Cardiac septum (tissue), 1 donor: ENCODE measurements at regions not wholly inside any gene's neighbourhood (a gene's known extent, or its start where the extent isn't known, plus 50 kb on each side); places are given as distances from the start of the nearest gene placed in this dataset.

Source experiments
- DNase-seq: peaks from one replicate; pipeline ENCODE4 v3.0.0-alpha.2; 2020; ENCODE audit warnings: low spot score
- intact Hi-C: fragments of 100-400 bp; cut with DNase I; formaldehyde crosslinking; loops from one replicate; pipeline ENCODE4 v1.14.0; 2022
- donor health status: DM: no; HTN: no; CAD: no.

- intact Hi-C loops = no loop called here
- no peak for DNase-seq
Observed at GRCh38 chr7:42763137-42763551, 148.7 kb downstream of the C7orf25 start.

GRCh38 chr7:42761486-42761885 is 150.4 kb downstream of the C7orf25 start:
- intact Hi-C loops = no loop called here
- DNase-seq = no peak

DNA sequence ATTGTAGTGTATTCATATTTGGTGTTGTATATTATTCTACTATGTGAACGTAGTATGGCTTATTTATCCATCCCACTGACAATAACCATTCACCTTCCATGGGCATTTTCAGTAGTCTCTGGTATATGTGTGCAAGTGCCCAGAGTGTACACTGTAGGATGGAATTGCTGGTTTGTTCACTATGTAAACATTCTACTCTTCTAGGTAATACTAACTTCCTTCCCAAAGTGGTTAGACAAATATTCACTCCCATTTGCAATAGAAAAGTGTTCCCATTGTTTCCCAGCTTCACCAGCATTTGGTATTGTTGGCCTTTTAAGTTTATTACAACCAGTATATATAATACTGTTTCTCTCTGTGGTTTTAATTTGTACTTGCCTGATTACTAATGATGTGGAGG is 153.7 kb downstream of the C7orf25 start:
- no peak for DNase-seq
- intact Hi-C loops = no loop called here

DNA sequence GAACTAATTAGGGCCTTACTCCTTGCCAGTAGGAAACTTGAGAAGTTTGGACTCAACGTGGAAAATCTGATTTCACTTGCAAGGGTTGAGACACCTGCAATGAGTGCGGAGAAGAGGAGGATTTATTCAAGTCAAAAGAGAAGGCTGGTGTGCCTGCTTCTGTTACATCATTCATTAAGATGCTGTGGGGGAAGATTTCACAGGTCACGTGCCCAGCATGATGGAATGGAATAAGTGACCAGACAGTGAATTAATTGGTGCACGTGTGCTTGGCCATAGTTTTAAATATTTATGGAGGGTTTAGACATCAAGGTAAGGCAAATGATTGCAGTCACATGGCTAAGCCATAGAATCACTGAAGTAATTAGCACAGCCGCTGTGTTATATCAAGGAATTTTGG is 155.0 kb downstream of the C7orf25 start:
- intact Hi-C loops = no loop called here
- DNase-seq = no peak

GRCh38 chr7:42753811-42754363 is 158.0 kb downstream of the C7orf25 start:
- intact Hi-C loops = no loop called here
- DNase-seq = no peak

DNA sequence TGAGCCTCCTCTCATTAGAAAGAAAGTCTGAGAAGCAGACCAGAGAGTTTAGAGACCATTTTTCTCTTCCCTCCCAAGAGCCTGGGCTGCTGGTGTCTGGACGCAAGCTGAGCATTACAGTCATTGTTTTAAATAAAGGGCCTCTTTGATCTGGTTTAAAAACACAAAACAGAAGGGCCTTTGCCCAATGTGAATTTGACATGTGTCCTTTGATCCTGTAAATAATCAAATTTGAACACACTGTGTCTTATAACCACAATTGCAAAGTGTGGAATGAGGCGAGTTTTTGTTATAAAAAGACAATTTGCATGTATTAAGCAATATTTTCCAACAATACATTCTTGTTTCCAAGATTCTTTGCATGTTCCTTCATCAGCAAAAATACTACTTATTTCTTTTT is 158.5 kb downstream of the C7orf25 start:
- intact Hi-C loops = no loop called here
- no peak for DNase-seq

- intact Hi-C loops = no loop called here
- DNase-seq = no peak
Observed at GRCh38 chr7:42750172-42750571, 161.7 kb downstream of the C7orf25 start.

DNA sequence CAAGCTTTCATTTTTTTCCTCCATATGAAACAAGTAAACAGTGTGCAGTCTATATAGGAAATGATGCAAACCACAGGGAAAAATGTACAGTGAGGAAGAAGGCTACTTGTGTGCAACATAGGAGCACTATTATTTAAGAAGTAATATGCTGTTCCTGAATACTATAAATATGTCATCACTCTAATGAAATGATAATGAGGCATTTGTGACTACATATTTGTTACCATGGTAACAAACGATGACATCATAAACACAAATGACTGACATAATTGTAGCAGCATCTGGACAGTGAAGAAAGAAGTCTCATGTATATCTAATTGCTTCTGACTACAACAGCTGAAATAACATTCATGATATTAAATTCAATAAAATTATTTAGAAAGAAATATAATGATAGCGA is 164.8 kb downstream of the C7orf25 start:
- no peak for DNase-seq
- intact Hi-C loops = no loop called here

- intact Hi-C loops = no loop called here
- no peak for DNase-seq
Observed at GRCh38 chr7:42746214-42746613, 165.7 kb downstream of the C7orf25 start.

GRCh38 chr7:42745357-42746059 is 166.4 kb downstream of the C7orf25 start:
- intact Hi-C loops = no loop called here
- DNase-seq = no peak

- DNase-seq = no peak
- intact Hi-C loops = no loop called here
Observed at GRCh38 chr7:42744746-42745145, 167.1 kb downstream of the C7orf25 start.

- DNase-seq = no peak
- intact Hi-C loops = no loop called here
Observed at GRCh38 chr7:42743077-42743858, 168.6 kb downstream of the C7orf25 start.

- intact Hi-C loops = no loop called here
- no peak for DNase-seq
Observed at GRCh38 chr7:42742318-42742717, 169.6 kb downstream of the C7orf25 start.

DNA sequence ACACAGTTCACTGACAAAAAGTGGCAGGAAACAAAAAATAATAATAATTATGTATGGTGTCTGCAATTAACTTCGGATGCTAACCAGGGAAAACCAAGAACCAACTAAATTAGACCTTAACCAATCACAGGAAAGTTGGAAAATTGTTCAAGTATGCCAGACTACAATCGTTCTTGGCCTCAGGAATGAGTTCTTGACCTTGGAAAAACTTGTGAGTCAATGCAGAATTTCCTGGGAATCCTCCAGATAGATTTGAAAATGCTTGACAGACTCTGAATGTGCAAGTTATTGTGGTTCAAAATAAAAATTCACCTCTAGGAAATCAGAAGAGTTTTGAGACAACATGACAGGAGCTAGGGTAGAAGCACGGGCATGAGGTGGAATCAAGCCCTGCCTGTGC is 171.5 kb downstream of the C7orf25 start:
- no peak for DNase-seq
- intact Hi-C loops = no loop called here

- intact Hi-C loops = no loop called here
- no peak for DNase-seq
Observed at GRCh38 chr7:42739638-42740037, 172.2 kb downstream of the C7orf25 start.

DNA sequence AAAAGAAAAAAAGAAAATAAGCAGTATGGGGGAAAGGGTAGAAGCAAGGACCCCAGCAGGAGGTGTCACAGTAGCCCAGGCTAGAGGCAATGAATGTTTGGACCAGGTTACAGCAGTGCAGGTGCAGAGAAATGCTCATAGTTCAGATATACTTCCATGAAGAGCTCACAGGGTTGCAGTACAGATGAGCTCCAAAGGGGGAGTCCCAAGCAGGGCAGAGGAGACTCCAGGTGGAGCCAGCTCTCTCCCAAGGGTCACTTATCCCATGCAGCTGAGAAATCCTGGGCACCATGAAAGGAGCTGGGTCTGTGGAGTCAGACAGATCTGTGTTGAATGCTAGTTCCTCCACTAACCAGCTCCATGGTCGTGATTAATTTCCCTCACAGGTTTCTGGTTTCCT is 174.9 kb downstream of the C7orf25 start:
- intact Hi-C loops = no loop called here
- DNase-seq = no peak

GRCh38 chr7:42735081-42735480 is 176.8 kb downstream of the C7orf25 start:
- DNase-seq = no peak
- intact Hi-C loops = no loop called here

GRCh38 chr7:42734568-42734967 is 177.3 kb downstream of the C7orf25 start:
- DNase-seq = no peak
- intact Hi-C loops = no loop called here

- no peak for DNase-seq
- intact Hi-C loops = no loop called here
Observed at GRCh38 chr7:42733040-42733439, 178.8 kb downstream of the C7orf25 start.

DNA sequence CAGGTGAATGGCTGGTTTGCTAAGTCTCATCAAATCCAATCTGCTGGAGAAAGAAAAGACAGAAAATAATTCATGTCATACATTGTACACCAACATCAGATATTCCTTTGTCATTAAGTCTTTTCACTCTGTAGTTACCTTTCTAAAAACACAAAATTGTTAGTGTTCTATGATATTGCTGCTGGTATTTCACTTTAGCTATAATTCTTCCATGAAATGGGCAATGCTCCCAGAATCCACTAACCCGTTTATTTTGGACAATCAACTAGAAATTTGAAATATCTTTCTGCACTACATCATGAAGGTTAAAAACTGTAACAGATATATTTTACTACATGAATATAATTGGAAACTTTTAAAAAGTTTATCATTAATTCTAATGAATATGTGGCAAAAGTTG is 181.3 kb downstream of the C7orf25 start:
- intact Hi-C loops = no loop called here
- DNase-seq = no peak
